ENCODE measurements at regions not wholly inside any gene's neighbourhood (a gene's known extent, or its start where the extent isn't known, plus 50 kb on each side); places are given as distances from the start of the nearest gene placed in this dataset.
"Not testable (repeated sequence)": the region's sequence is repeated elsewhere in the genome, so short reads cannot be mapped to it uniquely, and the experiment has no call there.

DNA sequence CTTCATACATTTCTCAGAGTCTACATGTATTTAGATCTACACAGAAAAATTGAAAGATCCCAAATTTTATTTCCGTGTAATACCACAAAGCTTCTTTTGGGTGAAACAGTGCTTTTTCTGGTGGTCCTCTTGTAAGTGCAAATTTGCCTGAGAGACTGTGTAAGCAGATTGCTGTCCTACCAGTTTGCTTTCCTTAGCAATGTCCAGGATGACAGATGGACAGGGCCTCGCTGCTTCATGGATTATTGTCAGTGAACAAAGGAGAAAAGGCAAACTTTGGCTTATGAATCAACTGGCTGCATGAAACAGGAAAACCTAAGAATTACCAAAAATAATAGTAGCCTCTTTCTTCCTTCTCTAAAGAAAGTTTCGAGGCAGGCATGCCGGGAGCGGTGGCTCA lies 82.6 kb upstream of the UBE2E1 start:
- no peaks in the 10 kb centered on the region for H3K4me1 ChIP-seq
- no peak overlapping the region for H3K27ac ChIP-seq
- intact Hi-C loops (cut with DNase I), result no loop called here
- TF ChIP-seq, protein P1, sequence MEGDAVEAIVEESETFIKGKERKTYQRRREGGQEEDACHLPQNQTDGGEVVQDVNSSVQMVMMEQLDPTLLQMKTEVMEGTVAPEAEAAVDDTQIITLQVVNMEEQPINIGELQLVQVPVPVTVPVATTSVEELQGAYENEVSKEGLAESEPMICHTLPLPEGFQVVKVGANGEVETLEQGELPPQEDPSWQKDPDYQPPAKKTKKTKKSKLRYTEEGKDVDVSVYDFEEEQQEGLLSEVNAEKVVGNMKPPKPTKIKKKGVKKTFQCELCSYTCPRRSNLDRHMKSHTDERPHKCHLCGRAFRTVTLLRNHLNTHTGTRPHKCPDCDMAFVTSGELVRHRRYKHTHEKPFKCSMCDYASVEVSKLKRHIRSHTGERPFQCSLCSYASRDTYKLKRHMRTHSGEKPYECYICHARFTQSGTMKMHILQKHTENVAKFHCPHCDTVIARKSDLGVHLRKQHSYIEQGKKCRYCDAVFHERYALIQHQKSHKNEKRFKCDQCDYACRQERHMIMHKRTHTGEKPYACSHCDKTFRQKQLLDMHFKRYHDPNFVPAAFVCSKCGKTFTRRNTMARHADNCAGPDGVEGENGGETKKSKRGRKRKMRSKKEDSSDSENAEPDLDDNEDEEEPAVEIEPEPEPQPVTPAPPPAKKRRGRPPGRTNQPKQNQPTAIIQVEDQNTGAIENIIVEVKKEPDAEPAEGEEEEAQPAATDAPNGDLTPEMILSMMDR (IDR thresholded peaks at IDR 0.05), result no peak
- H3K9me3 ChIP-seq, result no peaks in the 10 kb centered on the region
- 94 to 96% (median 96%) methylated on average over 5 of the region's 5 CpGs for WGBS, 3 donors
- no peak overlapping the region for H3K4me3 ChIP-seq
- no peak for DNase-seq
- no peaks in the 10 kb centered on the region for H3K36me3 ChIP-seq (ENCODE audit: insufficient read depth in 1 of 2, low read depth in 1 of 2)
- no peak for ATAC-seq
- no peaks in the 10 kb centered on the region for H3K27me3 ChIP-seq (ENCODE audit: insufficient read depth in 3 of 3, low read length in 2 of 3)

DNA sequence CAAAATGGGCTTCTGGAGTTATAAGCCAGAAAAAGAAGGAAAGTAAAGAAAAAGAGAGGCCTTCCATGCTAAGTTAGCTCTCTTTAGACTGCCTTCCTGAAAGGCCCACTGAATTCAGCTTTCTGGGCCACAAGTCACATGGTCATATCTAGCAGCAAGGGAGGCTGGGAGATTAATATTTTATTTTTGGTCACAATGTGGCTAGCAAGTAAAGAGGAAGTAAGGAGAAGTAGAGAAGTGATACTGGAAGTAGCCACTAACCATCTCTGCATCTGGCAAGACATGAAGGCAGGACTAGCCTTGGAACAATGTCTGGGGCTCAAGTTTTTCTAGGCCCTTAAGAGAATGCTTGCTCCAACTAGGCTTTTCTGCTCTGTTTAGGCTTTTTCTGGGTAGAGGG lies 81.8 kb upstream of the UBE2E1 start:
- no peaks in the 10 kb centered on the region for H3K9me3 ChIP-seq
- no peak overlapping the region for H3K27ac ChIP-seq
- intact Hi-C loops (cut with DNase I), result no loop called here
- H3K4me3 ChIP-seq, result no peak overlapping the region
- no peaks in the 10 kb centered on the region for H3K4me1 ChIP-seq
- no peaks in the 10 kb centered on the region for H3K36me3 ChIP-seq (ENCODE audit: insufficient read depth in 1 of 2, low read depth in 1 of 2)
- no peaks in the 10 kb centered on the region for H3K27me3 ChIP-seq (ENCODE audit: insufficient read depth in 3 of 3, low read length in 2 of 3)
- ATAC-seq (no peak), DNase-seq (no peak)
- TF ChIP-seq, protein P1 (IDR thresholded peaks at IDR 0.05), result no peak

GRCh38 chr3:23726811-23727548 lies 78.8 kb upstream of the UBE2E1 start:
- H3K36me3 ChIP-seq (ENCODE audit: insufficient read depth in 1 of 2, low read depth in 1 of 2), result no peaks in the 10 kb centered on the region
- TF ChIP-seq, protein P1 (IDR thresholded peaks at IDR 0.05), result no peak
- H3K27me3 ChIP-seq (ENCODE audit: insufficient read depth in 3 of 3, low read length in 2 of 3), result no peaks in the 10 kb centered on the region
- no peaks in the 10 kb centered on the region for H3K9me3 ChIP-seq
- no peak for DNase-seq
- no peak overlapping the region for H3K4me3 ChIP-seq
- 81 to 90% (median 88%) methylated on average over 5 of the region's 5 CpGs for WGBS, 3 donors
- no peak overlapping the region for H3K27ac ChIP-seq
- ATAC-seq, result no peak
- H3K4me1 ChIP-seq, result no peaks in the 10 kb centered on the region
- intact Hi-C loops (cut with DNase I), result no loop called here

DNA sequence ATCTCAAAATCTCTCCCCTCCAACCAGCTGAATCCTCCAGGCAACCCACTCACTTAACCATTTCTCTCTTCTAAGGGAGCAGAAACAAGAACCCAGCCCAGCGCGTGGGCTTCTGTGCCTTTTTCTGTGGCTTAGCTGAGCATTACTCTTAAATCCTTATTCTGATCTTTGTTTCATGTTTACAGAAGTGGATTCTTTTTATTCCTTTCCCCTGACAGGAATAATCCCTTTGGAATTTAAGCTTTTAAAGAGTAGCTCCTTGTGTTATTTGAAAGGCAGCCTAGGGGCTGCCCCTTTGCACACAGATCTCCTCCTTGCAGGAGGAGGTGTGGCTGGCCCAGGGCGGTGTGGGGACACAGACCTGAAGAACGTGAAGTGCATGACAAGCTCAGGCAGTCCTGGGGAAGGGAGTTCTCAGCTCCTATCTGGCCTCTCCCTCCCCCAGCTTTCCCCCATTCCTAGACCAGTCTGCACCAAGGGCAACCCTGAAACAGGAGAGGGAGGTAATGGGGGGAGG lies 77.1 kb upstream of the UBE2E1 start:
- ATAC-seq, result no peak
- DNase-seq, result no peak

GRCh38 chr3:23729362-23729761 lies 76.4 kb upstream of the UBE2E1 start:
- WGBS, 3 donors, result 80 to 91% (median 82%) methylated on average over 6 of the region's 6 CpGs
- H3K9me3 ChIP-seq; H3K27me3 ChIP-seq (ENCODE audit: insufficient read depth in 3 of 3, low read length in 2 of 3); intact Hi-C loops (cut with DNase I); ATAC-seq; H3K4me1 ChIP-seq; DNase-seq; H3K27ac ChIP-seq; H3K36me3 ChIP-seq (ENCODE audit: insufficient read depth in 1 of 2, low read depth in 1 of 2); H3K4me3 ChIP-seq: not testable (repeated sequence)

More for the DNA sequence above, 77.1 kb upstream of the UBE2E1 start:
- Histone ChIP-seq H3K4me1 (no peaks in the 10 kb centered on the region), H3K9me3 (no peaks in the 10 kb centered on the region), H3K27me3 (ENCODE audit: insufficient read depth in 3 of 3, low read length in 2 of 3) (no peaks in the 10 kb centered on the region), H3K27ac (no peak overlapping the region), H3K36me3 (ENCODE audit: insufficient read depth in 1 of 2, low read depth in 1 of 2) (no peaks in the 10 kb centered on the region), H3K4me3 (no peak overlapping the region)
- TF ChIP-seq, protein P1 (IDR thresholded peaks at IDR 0.05), result no peak
- intact Hi-C loops (cut with DNase I), result no loop called here
- WGBS, 3 donors, result 78 to 91% (median 88%) methylated on average over 4 of the region's 4 CpGs

Measured in psoas muscle (tissue), 7 donors.